ENCODE measurements at regions not wholly inside any gene's neighbourhood (a gene's known extent, or its start where the extent isn't known, plus 50 kb on each side); places are given as distances from the start of the nearest gene placed in this dataset.

- DNase-seq: no peak
- CTCF ChIA-PET (ENCODE audit: partially characterized antibody): no interaction called here
- H3K36me3 Mint-ChIP-seq: peaks cover 0 to 4% of the 10 kb centered on the region in 2 donors
- no peak overlapping the region for H3K4me3 Mint-ChIP-seq
- peaks cover 0 to 5% (median 3%) of the 10 kb centered on the region in 4 donors for H3K4me1 Mint-ChIP-seq
- H3K4me3 ChIP-seq (ENCODE audit: low read length in 2 of 2): no peak overlapping the region
- no peaks in the 10 kb centered on the region for H3K9me3 ChIP-seq (ENCODE audit: control insufficient read depth in 1 of 2, low read length in 2 of 2)
- H3K27ac Mint-ChIP-seq: no peak overlapping the region
- intact Hi-C loops (cut with micrococcal nuclease): no loop called here
- H3K4me1 ChIP-seq (ENCODE audit: insufficient read depth, low read length): no peaks in the 10 kb centered on the region
- POLR2A ChIA-PET (ENCODE audit: partially characterized antibody): no interaction called here
- no peaks in the 10 kb centered on the region for H3K36me3 ChIP-seq (ENCODE audit: insufficient read depth, low read length)
- H3K27me3 Mint-ChIP-seq: peaks cover 2 to 6% of the 10 kb centered on the region in 2 donors
- no peaks in the 10 kb centered on the region for H3K27me3 ChIP-seq (ENCODE audit: insufficient read depth, low read length)
- H3K27ac ChIP-seq (ENCODE audit: low read depth, low read length): no peak overlapping the region
- H3K9me3 Mint-ChIP-seq: peaks cover 0 to 12% (median 7%) of the 10 kb centered on the region in 8 donors
Measured at GRCh38 chr10:28733245-28733644, 55.9 kb downstream of the BAMBI start.

GRCh38 chr10:28733647-28734046, 56.3 kb downstream of the BAMBI start:
- Histone ChIP-seq H3K27ac (ENCODE audit: low read depth, low read length) (no peak overlapping the region), H3K4me1 (ENCODE audit: insufficient read depth, low read length) (no peaks in the 10 kb centered on the region), H3K27me3 (ENCODE audit: insufficient read depth, low read length) (no peaks in the 10 kb centered on the region), H3K4me3 (ENCODE audit: low read length in 2 of 2) (no peak overlapping the region), H3K36me3 (ENCODE audit: insufficient read depth, low read length) (no peaks in the 10 kb centered on the region), H3K9me3 (ENCODE audit: control insufficient read depth in 1 of 2, low read length in 2 of 2) (no peaks in the 10 kb centered on the region)
- peaks cover 0 to 5% (median 3%) of the 10 kb centered on the region in 4 donors for H3K4me1 Mint-ChIP-seq
- H3K9me3 Mint-ChIP-seq: peaks cover 0 to 12% (median 7%) of the 10 kb centered on the region in 8 donors
- peaks cover 6% of the 10 kb centered on the region in 2 donors for H3K27me3 Mint-ChIP-seq
- ChIA-PET POLR2A (ENCODE audit: partially characterized antibody) (no interaction called here), CTCF (ENCODE audit: partially characterized antibody) (no interaction called here)
- intact Hi-C loops (cut with micrococcal nuclease): no loop called here
- H3K36me3 Mint-ChIP-seq: peaks cover 0 to 4% of the 10 kb centered on the region in 2 donors
- no peak for DNase-seq
- no peak overlapping the region for H3K27ac Mint-ChIP-seq
- no peak overlapping the region for H3K4me3 Mint-ChIP-seq

DNA sequence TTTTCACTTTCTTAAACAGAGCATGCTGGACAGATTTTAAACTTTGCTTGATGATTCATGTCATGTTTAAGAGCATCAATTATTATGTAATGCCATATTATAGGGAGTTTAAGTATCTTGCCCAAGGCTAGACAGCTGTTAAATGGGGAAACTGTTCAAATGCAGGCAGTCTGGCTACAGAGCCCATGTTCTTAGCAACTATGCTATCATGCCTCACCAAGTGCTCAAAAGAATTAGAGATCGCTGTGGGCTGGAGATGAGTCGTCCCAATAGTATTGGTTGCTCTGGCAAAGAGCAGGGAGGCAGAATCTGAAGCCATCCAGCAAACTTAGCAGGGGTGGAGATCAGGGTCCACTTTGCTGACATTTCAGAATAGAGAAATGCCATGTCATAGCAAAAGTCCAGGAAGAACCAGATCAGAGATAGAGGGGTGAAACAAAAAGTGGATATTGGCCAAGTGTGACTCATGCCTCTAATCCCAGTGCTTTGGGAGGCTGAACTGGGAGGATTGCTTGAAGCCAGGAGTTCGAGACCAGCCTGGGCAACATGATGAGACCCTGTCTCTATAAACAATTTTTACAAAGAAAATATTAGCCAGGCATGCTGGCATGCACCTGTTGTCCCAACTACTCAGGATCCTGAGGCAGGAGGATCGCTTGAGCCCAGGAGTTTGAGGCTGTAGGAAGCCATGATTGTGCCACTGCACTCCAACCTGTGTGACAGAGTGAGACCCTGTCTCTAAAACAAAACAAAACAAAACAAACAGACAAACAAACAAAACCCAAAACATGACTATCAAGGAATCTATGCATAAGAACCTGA, 57.8 kb downstream of the BAMBI start:
- Histone ChIP-seq H3K27me3 (ENCODE audit: insufficient read depth, low read length) (no peaks in the 10 kb centered on the region), H3K9me3 (ENCODE audit: control insufficient read depth in 1 of 2, low read length in 2 of 2) (no peaks in the 10 kb centered on the region), H3K36me3 (ENCODE audit: insufficient read depth, low read length) (no peaks in the 10 kb centered on the region), H3K27ac (ENCODE audit: low read depth, low read length) (no peak overlapping the region), H3K4me3 (ENCODE audit: low read length in 2 of 2) (no peak overlapping the region), H3K4me1 (ENCODE audit: insufficient read depth, low read length) (no peaks in the 10 kb centered on the region)
- intact Hi-C loops (cut with micrococcal nuclease): no loop called here
- Mint-ChIP-seq H3K4me3 (no peak overlapping the region), H3K27me3 (peaks cover 6 to 10% of the 10 kb centered on the region in 2 donors), H3K27ac (no peak overlapping the region), H3K4me1 (peaks cover 0 to 3% (median 2%) of the 10 kb centered on the region in 4 donors), H3K9me3 (peaks cover 0 to 12% (median 7%) of the 10 kb centered on the region in 8 donors), H3K36me3 (peaks cover 0 to 4% of the 10 kb centered on the region in 2 donors)
- ChIA-PET CTCF (ENCODE audit: partially characterized antibody) (no interaction called here), POLR2A (ENCODE audit: partially characterized antibody) (no interaction called here)
- DNase-seq: no peak

GRCh38 chr10:28737096-28737495, 59.8 kb downstream of the BAMBI start:
- H3K9me3 ChIP-seq (ENCODE audit: control insufficient read depth in 1 of 2, low read length in 2 of 2): no peaks in the 10 kb centered on the region
- peaks cover 6 to 14% of the 10 kb centered on the region in 2 donors for H3K27me3 Mint-ChIP-seq
- H3K4me3 ChIP-seq (ENCODE audit: low read length in 2 of 2): no peak overlapping the region
- no peak for DNase-seq
- no peaks in the 10 kb centered on the region for H3K4me1 Mint-ChIP-seq
- H3K27ac Mint-ChIP-seq: no peak overlapping the region
- intact Hi-C loops (cut with micrococcal nuclease): no loop called here
- no peaks in the 10 kb centered on the region for H3K27me3 ChIP-seq (ENCODE audit: insufficient read depth, low read length)
- no peak overlapping the region for H3K4me3 Mint-ChIP-seq
- H3K36me3 Mint-ChIP-seq: peaks cover 0 to 4% of the 10 kb centered on the region in 2 donors
- no peaks in the 10 kb centered on the region for H3K36me3 ChIP-seq (ENCODE audit: insufficient read depth, low read length)
- CTCF ChIA-PET (ENCODE audit: partially characterized antibody): no interaction called here
- no peak overlapping the region for H3K27ac ChIP-seq (ENCODE audit: low read depth, low read length)
- POLR2A ChIA-PET (ENCODE audit: partially characterized antibody): no interaction called here
- H3K9me3 Mint-ChIP-seq: peaks cover 0 to 12% (median 7%) of the 10 kb centered on the region in 8 donors
- no peaks in the 10 kb centered on the region for H3K4me1 ChIP-seq (ENCODE audit: insufficient read depth, low read length)

- DNase-seq: no peak
- H3K4me1 ChIP-seq (ENCODE audit: insufficient read depth, low read length): no peaks in the 10 kb centered on the region
- no peak overlapping the region for H3K27ac Mint-ChIP-seq
- no peaks in the 10 kb centered on the region for H3K4me1 Mint-ChIP-seq
- intact Hi-C loops (cut with micrococcal nuclease): no loop called here
- peaks cover 0 to 8% (median 6%) of the 10 kb centered on the region in 8 donors for H3K9me3 Mint-ChIP-seq
- H3K4me3 ChIP-seq (ENCODE audit: low read length in 2 of 2): no peak overlapping the region
- POLR2A ChIA-PET (ENCODE audit: partially characterized antibody): no interaction called here
- H3K9me3 ChIP-seq (ENCODE audit: control insufficient read depth in 1 of 2, low read length in 2 of 2): no peaks in the 10 kb centered on the region
- no peaks in the 10 kb centered on the region for H3K36me3 Mint-ChIP-seq
- no peaks in the 10 kb centered on the region for H3K36me3 ChIP-seq (ENCODE audit: insufficient read depth, low read length)
- no peaks in the 10 kb centered on the region for H3K27me3 ChIP-seq (ENCODE audit: insufficient read depth, low read length)
- H3K4me3 Mint-ChIP-seq: no peak overlapping the region
- H3K27ac ChIP-seq (ENCODE audit: low read depth, low read length): no peak overlapping the region
- CTCF ChIA-PET (ENCODE audit: partially characterized antibody): no interaction called here
- peaks cover 5 to 14% of the 10 kb centered on the region in 2 donors for H3K27me3 Mint-ChIP-seq
Measured at GRCh38 chr10:28738200-28738599, 60.9 kb downstream of the BAMBI start.

DNA sequence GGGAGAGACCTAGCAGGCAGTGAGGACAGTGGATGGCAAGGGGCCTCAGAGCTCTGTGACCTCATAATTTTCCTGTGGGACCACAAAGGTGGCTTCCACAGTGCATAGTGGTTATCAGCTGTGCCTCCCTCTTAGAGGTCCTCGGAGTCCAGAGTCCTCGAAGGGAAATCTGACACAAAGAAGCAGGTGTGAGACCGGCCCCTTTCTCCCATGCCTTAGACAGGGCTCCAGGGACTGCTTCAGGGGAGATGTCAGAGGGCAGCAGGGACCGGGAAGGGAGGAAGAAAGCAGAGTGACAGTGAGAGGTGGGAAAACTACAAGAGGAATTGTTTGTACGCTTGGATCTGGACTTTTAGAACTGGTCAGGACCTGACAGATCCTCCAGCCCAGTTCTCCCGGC, 66.3 kb downstream of the BAMBI start:
- ChIA-PET CTCF (ENCODE audit: partially characterized antibody) (no interaction called here), POLR2A (ENCODE audit: partially characterized antibody) (no interaction called here)
- Histone ChIP-seq H3K9me3 (ENCODE audit: control insufficient read depth in 1 of 2, low read length in 2 of 2) (no peaks in the 10 kb centered on the region), H3K36me3 (ENCODE audit: insufficient read depth, low read length) (no peaks in the 10 kb centered on the region), H3K27me3 (ENCODE audit: insufficient read depth, low read length) (no peaks in the 10 kb centered on the region), H3K27ac (ENCODE audit: low read depth, low read length) (no peak overlapping the region), H3K4me3 (ENCODE audit: low read length in 2 of 2) (no peak overlapping the region), H3K4me1 (ENCODE audit: insufficient read depth, low read length) (no peaks in the 10 kb centered on the region)
- Mint-ChIP-seq H3K27ac (no peak overlapping the region), H3K4me1 (no peaks in the 10 kb centered on the region), H3K36me3 (no peaks in the 10 kb centered on the region), H3K9me3 (peaks cover 0 to 9% (median 2%) of the 10 kb centered on the region in 8 donors), H3K27me3 (peaks cover 0 to 13% of the 10 kb centered on the region in 2 donors), H3K4me3 (no peak overlapping the region)
- intact Hi-C loops (cut with micrococcal nuclease): no loop called here
- no peak for DNase-seq

- intact Hi-C loops (cut with micrococcal nuclease): no loop called here
- H3K4me3 Mint-ChIP-seq: no peak overlapping the region
- H3K4me1 Mint-ChIP-seq: no peaks in the 10 kb centered on the region
- Histone ChIP-seq H3K27me3 (ENCODE audit: insufficient read depth, low read length) (no peaks in the 10 kb centered on the region), H3K4me3 (ENCODE audit: low read length in 2 of 2) (no peak overlapping the region), H3K4me1 (ENCODE audit: insufficient read depth, low read length) (no peaks in the 10 kb centered on the region), H3K9me3 (ENCODE audit: control insufficient read depth in 1 of 2, low read length in 2 of 2) (no peaks in the 10 kb centered on the region), H3K27ac (ENCODE audit: low read depth, low read length) (no peak overlapping the region), H3K36me3 (ENCODE audit: insufficient read depth, low read length) (no peaks in the 10 kb centered on the region)
- peaks cover 0 to 9% (median 4%) of the 10 kb centered on the region in 8 donors for H3K9me3 Mint-ChIP-seq
- CTCF ChIA-PET (ENCODE audit: partially characterized antibody): no interaction called here
- H3K27me3 Mint-ChIP-seq: peaks cover 0 to 9% of the 10 kb centered on the region in 2 donors
- POLR2A ChIA-PET (ENCODE audit: partially characterized antibody): no interaction called here
- H3K27ac Mint-ChIP-seq: no peak overlapping the region
- no peaks in the 10 kb centered on the region for H3K36me3 Mint-ChIP-seq
- no peak for DNase-seq
Measured at GRCh38 chr10:28744069-28744768, 66.9 kb downstream of the BAMBI start.

Measured in CD4-positive, alpha-beta memory T cell (primary cell).